Body of pancreas (tissue), 4 donors: ENCODE measurements at regions not wholly inside any gene's neighbourhood (a gene's known extent, or its start where the extent isn't known, plus 50 kb on each side); places are given as distances from the start of the nearest gene placed in this dataset.

Source experiments
- CTCF ChIP-seq, 7 experiments: fragments of 450-650 bp in 4 of 7; fragments of 200-600 bp in 3 of 7; sonication (generic) in 3 of 7; IDR thresholded peaks; one replicate each; pipeline ENCODE4 v1.5.1; 2016 to 2019; ENCODE audit warnings: antibody characterized with exemption in 7 of 7
- POLR2A ChIP-seq, 3 donors: fragments of 450-650 bp; IDR thresholded peaks; one replicate each; pipeline ENCODE4 v1.6.1; 2016; ENCODE audit warnings: antibody characterized with exemption in 3 of 3, mild to moderate bottlenecking in 2 of 3

GRCh38 chr14:104315169-104315568 lies 176.8 kb downstream of the KIF26A start:
- TF ChIP-seq CTCF (IDR thresholded peaks at IDR 0.05) (no peak), POLR2A (IDR thresholded peaks at IDR 0.05) (no peak)
